SK-N-SH treated with all-trans-retinoic acid at 6 μM for 48 hours (cell line): ENCODE measurements at regions not wholly inside any gene's neighbourhood (a gene's known extent, or its start where the extent isn't known, plus 50 kb on each side); places are given as distances from the start of the nearest gene placed in this dataset.
"Not testable (repeated sequence)": the region's sequence is repeated elsewhere in the genome, so short reads cannot be mapped to it uniquely, and the experiment has no call there.

Source experiments
- ATAC-seq: fragments of 200-7000 bp; cut with Tn5 transposase; 3 replicates; pipeline ENCODE4 v1.9.1; 2020; ENCODE audit warnings: mild to moderate bottlenecking, moderate library complexity
- ARNTL ChIP-seq: fragments of 450-650 bp; formaldehyde crosslinking; IDR thresholded peaks from 2 replicates; pipeline ENCODE4 v1.5.0; 2020; ENCODE audit warnings: low read depth, mild to moderate bottlenecking, moderate library complexity, borderline replicate concordance
- BACH2 ChIP-seq: fragments of 250-450 bp; sonication (Bioruptor Pico); IDR thresholded peaks from 2 replicates; pipeline ENCODE4 v1.9.0; 2021; ENCODE audit warnings: mild to moderate bottlenecking, borderline replicate concordance
- CSRNP3 ChIP-seq: fragments of 250-450 bp; sonication (Bioruptor Pico); IDR thresholded peaks from 2 replicates; pipeline ENCODE4 v1.5.1; 2021; ENCODE audit warnings: mild to moderate bottlenecking, moderate library complexity
- GLIS3 ChIP-seq: fragments of 250-450 bp; sonication (Bioruptor Pico); IDR thresholded peaks from 2 replicates; pipeline ENCODE4 v1.5.0; 2020; ENCODE audit warnings: mild to moderate bottlenecking, moderate library complexity
- ISL1 ChIP-seq: fragments of 250-450 bp; sonication (Bioruptor Pico); IDR thresholded peaks from 2 replicates; pipeline ENCODE4 v2.1.2; 2022; ENCODE audit warnings: mild to moderate bottlenecking, moderate library complexity
- OSR1 ChIP-seq: fragments of 250-450 bp; sonication (Bioruptor Pico); IDR thresholded peaks from 2 replicates; pipeline ENCODE4 v1.8.0; 2022; ENCODE audit warnings: moderate library complexity, mild to moderate bottlenecking, inconsistent platforms
- POU6F1 ChIP-seq: fragments of 250-450 bp; sonication (Bioruptor Pico); IDR thresholded peaks from 2 replicates; pipeline ENCODE4 v1.8.0; 2021; ENCODE audit warnings: low read depth, mild to moderate bottlenecking, moderate library complexity, borderline replicate concordance
- PPARA ChIP-seq: fragments of 250-450 bp; sonication (Bioruptor Pico); IDR thresholded peaks from 2 replicates; pipeline ENCODE4 v1.5.0; 2020; ENCODE audit warnings: mild to moderate bottlenecking, borderline replicate concordance
- RARB ChIP-seq: fragments of 250-450 bp; sonication (Bioruptor Pico); IDR thresholded peaks from 2 replicates; pipeline ENCODE4 v1.8.0; 2021; ENCODE audit warnings: mild to moderate bottlenecking, moderate library complexity
- SNAI2 ChIP-seq: fragments of 250-450 bp; sonication (Bioruptor Pico); IDR thresholded peaks from 2 replicates; pipeline ENCODE4 v1.5.0; 2020; ENCODE audit warnings: mild to moderate bottlenecking, moderate library complexity
- TCF4 ChIP-seq: fragments of 250-450 bp; sonication (Bioruptor Pico); IDR thresholded peaks from 2 replicates; pipeline ENCODE4 v1.8.0; 2021; ENCODE audit warnings: mild to moderate bottlenecking, moderate library complexity, borderline replicate concordance
- TSHZ2 ChIP-seq: fragments of 250-450 bp; sonication (Bioruptor Pico); IDR thresholded peaks from 2 replicates; pipeline ENCODE4 v1.5.0; 2020; ENCODE audit warnings: mild to moderate bottlenecking, moderate library complexity
- ZC3H10 ChIP-seq: fragments of 250-450 bp; sonication (Bioruptor Pico); IDR thresholded peaks from 2 replicates; pipeline ENCODE4 v1.5.1; 2021; ENCODE audit warnings: mild to moderate bottlenecking, moderate library complexity
- ZFP3 ChIP-seq: fragments of 250-450 bp; sonication (Bioruptor Pico); IDR thresholded peaks from 2 replicates; pipeline ENCODE4 v1.5.0; 2020; ENCODE audit warnings: mild to moderate bottlenecking, moderate library complexity
- ZNF70 ChIP-seq: fragments of 450-650 bp; formaldehyde crosslinking; IDR thresholded peaks from 2 replicates; pipeline ENCODE4 v1.5.0; 2020; ENCODE audit warnings: mild to moderate bottlenecking, moderate library complexity
- ZNF8 ChIP-seq: fragments of 450-650 bp; formaldehyde crosslinking; IDR thresholded peaks from 2 replicates; pipeline ENCODE4 v1.5.0; 2020; ENCODE audit warnings: mild to moderate bottlenecking, moderate library complexity
- TF ChIP-seq, protein P1 (sequence below): fragments of 250-450 bp; sonication (Bioruptor Pico); IDR thresholded peaks from 2 replicates; pipeline ENCODE4 v1.5.1; 2020; ENCODE audit warnings: low read depth, mild to moderate bottlenecking, moderate library complexity
- TF ChIP-seq, protein P2 (sequence below): fragments of 250-450 bp; sonication (Bioruptor Pico); IDR thresholded peaks from 2 replicates; pipeline ENCODE4 v1.8.0; 2020; ENCODE audit warnings: mild to moderate bottlenecking, moderate library complexity, borderline replicate concordance

DNA sequence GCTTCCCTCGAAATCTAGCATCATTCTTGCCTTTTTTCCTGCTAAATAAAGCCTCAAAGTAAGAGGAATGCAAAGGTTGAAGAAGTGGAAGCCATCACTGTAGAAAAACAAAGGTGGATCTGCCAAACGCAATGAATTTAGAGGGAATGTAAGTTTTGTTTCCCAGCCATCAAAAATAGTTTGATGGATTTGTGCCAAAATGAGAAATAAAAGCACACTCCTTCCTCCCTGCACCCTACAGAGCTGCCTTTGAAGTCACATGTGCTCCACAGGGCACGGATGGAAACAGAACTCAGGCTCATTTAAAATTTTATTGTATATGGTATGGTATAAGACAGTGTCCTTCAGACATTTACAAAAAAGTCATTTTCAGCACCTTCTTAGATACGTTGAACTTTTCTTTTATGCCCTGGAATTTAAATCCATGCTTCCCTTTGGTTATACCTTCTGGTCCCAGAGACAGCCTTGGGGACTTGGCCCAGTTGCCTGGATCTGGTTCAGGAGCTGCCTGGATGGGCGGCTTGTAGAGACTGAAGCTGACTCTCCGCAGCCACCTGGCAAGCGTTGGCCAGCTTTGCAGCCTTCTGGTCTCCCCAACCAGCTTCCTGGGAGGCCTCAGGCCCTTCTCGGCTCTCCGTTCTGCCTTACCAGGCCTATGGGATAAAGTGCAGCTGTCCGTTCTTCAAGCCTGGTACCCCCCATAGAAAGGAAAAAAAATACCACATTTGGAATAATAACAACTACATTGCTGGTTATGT lies 228.5 kb upstream of the NEBL start:
- TF ChIP-seq OSR1 (CRISPR knock-in tag) (no peak), BACH2 (CRISPR knock-in tag) (no peak), SNAI2 (CRISPR knock-in tag) (no peak), TCF4 (no peak), POU6F1 (no peak), ZFP3 (CRISPR knock-in tag) (no peak), TSHZ2 (CRISPR knock-in tag) (no peak), ZC3H10 (CRISPR knock-in tag) (no peak)
- TF ChIP-seq, protein P1, sequence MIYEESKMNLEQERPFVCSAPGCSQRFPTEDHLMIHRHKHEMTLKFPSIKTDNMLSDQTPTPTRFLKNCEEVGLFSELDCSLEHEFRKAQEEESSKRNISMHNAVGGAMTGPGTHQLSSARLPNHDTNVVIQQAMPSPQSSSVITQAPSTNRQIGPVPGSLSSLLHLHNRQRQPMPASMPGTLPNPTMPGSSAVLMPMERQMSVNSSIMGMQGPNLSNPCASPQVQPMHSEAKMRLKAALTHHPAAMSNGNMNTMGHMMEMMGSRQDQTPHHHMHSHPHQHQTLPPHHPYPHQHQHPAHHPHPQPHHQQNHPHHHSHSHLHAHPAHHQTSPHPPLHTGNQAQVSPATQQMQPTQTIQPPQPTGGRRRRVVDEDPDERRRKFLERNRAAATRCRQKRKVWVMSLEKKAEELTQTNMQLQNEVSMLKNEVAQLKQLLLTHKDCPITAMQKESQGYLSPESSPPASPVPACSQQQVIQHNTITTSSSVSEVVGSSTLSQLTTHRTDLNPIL (CRISPR knock-in tag): no peak
- no peak for ATAC-seq

- TF ChIP-seq TSHZ2 (CRISPR knock-in tag): no peak
- no peak for TF ChIP-seq TCF4
- no peak for TF ChIP-seq RARB (CRISPR knock-in tag)
- TF ChIP-seq ARNTL (CRISPR knock-in tag): no peak
- no peak for TF ChIP-seq ZC3H10 (CRISPR knock-in tag)
- no peak for TF ChIP-seq GLIS3 (CRISPR knock-in tag)
- no peak for TF ChIP-seq CSRNP3 (CRISPR knock-in tag)
- no peak for TF ChIP-seq PPARA
- TF ChIP-seq ISL1: no peak
- no peak for TF ChIP-seq BACH2 (CRISPR knock-in tag)
- no peak for TF ChIP-seq ZNF70 (CRISPR knock-in tag)
- TF ChIP-seq, protein P2, sequence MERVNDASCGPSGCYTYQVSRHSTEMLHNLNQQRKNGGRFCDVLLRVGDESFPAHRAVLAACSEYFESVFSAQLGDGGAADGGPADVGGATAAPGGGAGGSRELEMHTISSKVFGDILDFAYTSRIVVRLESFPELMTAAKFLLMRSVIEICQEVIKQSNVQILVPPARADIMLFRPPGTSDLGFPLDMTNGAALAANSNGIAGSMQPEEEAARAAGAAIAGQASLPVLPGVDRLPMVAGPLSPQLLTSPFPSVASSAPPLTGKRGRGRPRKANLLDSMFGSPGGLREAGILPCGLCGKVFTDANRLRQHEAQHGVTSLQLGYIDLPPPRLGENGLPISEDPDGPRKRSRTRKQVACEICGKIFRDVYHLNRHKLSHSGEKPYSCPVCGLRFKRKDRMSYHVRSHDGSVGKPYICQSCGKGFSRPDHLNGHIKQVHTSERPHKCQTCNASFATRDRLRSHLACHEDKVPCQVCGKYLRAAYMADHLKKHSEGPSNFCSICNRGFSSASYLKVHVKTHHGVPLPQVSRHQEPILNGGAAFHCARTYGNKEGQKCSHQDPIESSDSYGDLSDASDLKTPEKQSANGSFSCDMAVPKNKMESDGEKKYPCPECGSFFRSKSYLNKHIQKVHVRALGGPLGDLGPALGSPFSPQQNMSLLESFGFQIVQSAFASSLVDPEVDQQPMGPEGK: no peak
- TF ChIP-seq ZNF8: no peak
- TF ChIP-seq, all 23 proteins: peak for 0
Measured at GRCh38 chr10:21122907-21123306, 225.8 kb upstream of the NEBL start.

DNA sequence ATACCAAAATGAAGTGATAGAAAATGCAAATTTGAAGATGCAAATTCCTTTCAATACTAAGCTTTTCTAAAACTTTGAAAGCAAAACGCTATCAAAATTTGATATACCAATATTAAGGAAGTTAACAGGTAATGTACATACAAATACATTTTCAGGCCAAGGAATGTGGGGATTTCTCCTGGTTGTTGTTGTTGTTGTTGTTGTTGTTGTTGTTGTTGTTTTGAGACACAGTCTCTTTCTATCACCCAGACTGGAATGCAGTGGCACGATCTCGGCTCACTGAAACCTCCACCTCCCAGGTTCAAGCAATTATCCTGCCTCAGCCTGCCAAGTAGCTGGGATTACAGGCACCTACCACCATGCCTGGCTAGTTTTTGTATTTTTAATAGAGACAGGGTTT lies 224.7 kb upstream of the NEBL start:
- not testable (repeated sequence) for ATAC-seq

More at GRCh38 chr10:21122907-21123306, 225.8 kb upstream of the NEBL start:
- ATAC-seq: no peak
